Caki2 (cell line): ENCODE measurements at regions not wholly inside any gene's neighbourhood (a gene's known extent, or its start where the extent isn't known, plus 50 kb on each side); places are given as distances from the start of the nearest gene placed in this dataset.

Experiments used
- DNase-seq: peaks from one replicate; pipeline ENCODE4 v3.0.0-alpha.2; 2015; ENCODE audit warnings: low read depth
- in situ Hi-C: cut with HindIII; loops from 2 replicates; pipeline ENCODE4 v1.10.0; 2016; ENCODE audit warnings: low sequenced_read_pairs, low pct_unique_long_range_greater_than_20kb, mixed read lengths

DNA sequence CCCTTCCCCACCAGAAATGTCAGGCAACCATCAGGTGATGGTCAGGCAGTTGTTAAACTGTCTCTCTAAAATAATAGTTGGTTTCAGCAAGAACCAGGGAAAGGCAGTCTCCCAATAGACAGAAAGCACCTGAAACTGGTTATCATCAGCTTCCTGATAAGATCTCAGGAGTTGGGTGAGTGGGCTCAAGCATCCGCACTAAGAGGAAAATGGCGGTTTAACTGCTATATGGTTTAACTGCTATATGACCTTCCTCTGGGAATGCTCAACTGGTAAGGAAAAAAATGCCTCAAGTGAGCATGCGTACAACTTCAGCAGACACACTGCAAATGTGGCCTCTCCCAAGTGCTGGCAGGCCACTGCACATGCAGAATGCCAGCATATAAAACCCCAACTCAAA lies 240.8 kb upstream of the CMC1 start:
- DNase-seq: no peak
- in situ Hi-C loops: no loop called here

DNA sequence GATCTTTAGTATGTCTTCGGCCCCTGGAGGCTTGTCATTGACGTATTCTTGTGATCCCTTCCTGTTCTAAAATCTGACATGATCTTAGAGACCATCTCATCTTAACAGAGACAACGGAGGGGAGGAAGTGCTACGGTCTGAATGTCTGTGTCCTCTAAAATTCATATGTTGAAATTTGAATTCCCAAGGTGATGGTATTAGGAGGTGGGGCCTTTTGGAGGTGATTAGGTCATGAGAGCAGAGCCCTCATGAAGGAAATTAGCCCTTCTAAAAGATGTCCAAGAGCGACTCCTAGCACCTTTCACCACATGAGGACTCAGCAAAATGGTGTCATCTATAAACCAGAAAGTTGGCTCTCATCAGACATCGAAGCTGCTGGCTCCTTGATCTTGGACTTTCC lies 233.2 kb upstream of the CMC1 start:
- no peak for DNase-seq
- in situ Hi-C loops: no loop called here

DNA sequence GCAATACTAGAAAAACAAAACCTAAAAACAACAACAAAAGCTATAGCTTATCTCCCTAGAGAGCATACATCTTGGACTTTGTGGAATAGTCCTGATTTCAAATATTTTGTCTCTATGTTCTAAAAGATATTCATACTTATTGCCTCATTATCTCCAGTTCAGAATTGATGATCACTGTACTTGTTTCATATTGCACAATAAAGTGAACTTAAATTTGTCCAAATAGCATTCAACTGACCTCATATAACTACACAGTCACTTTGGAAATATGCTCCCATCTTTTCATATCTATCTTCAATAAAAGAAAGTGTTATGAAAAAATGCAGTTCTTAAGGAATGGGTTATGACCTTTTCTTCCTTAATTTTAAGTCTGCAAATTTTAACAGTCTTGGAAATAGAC lies 228.6 kb upstream of the CMC1 start:
- in situ Hi-C loops: no loop called here
- no peak for DNase-seq

DNA sequence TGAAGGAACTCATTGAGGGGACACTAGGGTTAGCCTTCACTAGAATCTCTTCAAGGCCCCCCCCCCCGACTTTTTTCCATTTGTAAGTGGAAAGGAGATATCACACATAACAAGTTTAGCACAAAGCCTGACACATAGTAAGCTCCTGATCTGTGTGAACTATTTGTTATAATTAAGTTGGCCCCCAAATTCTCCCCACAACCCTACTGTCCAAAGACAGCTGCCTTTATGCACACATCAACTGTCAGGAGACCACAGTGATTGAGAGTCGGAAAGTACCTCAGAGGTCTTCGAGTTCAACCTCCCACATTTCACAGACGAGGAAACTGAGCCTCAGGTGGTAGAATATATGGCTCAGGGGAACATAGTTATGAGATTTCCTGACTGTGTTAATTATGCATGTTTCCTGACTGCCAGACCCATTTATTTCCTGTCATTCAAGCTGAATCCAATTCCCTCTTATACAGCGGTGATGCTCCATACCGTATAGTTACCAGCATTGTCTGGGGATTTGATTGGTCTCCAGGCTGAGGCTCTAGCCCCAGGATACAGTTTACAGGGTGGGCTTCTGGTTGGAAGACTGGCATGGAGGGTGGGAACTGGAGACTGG lies 227.4 kb upstream of the CMC1 start:
- no peak for DNase-seq
- in situ Hi-C loops: no loop called here

DNA sequence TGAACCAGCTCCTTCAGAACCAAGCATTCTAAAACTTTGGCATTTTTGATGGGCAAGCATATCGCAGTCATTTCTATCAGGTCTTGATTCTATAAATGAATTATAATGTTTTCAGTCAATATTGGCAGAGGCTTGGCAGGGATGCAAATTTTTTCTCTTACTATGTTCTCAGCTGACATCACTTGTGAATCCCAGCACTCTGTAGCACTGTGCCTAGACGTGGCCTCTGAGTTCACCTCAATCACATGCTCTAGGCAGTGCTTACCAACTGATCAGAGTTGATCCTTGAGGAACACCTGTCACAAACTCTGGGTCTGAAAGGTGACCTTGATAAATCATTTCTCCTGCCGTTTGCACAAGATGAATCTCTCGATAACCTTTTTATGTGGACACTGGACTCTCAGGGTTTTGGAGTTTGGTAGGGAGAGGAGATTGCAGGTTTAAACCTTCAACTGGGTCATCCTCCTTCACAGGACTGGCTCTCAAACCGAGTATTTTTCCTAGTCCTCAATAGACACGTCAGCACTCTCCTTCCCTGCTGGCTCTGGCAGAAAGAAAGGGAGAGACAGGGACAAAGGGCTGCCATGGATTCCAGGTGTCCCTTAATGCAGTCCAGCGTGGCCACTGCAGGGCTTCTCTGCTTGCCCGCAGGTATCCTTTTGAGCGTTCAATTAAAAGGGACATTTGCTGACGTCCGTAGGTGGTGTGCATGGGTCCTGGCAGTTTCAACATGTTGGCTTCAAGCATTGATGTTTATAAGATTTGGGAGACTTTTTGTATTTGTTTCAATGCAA lies 222.3 kb upstream of the CMC1 start:
- DNase-seq: no peak
- in situ Hi-C loops: no loop called here

DNA sequence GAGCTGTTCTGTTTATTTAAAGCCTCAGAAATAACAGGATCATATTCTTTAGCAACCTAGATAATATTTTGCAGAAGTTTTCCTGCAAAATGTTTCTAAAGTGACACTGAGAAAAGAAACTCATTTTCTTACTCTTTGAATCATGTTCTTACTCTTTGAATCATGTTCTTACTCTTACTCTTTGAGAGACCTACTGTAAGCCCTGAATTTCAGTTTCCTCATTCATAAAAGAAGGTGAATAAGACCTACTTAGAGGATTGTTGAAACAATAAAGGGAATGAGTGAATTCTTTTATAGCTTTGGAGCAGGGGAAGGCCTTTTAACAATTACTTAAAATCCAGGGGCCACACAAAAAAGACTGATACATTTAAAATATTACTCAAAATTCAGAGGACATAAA lies 221.7 kb upstream of the CMC1 start:
- no peak for DNase-seq
- in situ Hi-C loops: no loop called here

DNA sequence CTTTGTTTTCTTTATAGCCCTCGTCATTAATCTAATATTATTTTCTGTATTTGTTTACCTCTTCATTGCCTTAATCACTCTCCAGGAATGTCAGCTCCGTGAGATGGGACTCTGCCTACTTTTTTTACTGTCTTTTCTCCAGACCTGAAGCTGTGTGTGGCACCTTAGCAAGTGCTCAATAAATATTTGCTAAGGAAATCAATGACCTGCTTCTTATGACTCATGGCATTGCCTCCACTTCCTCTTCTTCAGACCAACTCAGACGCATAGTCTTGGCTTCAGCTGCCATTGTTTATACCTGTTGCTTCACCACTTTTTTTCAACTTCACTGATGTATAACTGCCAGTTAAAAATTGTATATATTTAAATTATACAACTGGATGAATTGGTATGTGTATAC lies 218.5 kb upstream of the CMC1 start:
- in situ Hi-C loops: no loop called here
- DNase-seq: peak; percentile 7

DNA sequence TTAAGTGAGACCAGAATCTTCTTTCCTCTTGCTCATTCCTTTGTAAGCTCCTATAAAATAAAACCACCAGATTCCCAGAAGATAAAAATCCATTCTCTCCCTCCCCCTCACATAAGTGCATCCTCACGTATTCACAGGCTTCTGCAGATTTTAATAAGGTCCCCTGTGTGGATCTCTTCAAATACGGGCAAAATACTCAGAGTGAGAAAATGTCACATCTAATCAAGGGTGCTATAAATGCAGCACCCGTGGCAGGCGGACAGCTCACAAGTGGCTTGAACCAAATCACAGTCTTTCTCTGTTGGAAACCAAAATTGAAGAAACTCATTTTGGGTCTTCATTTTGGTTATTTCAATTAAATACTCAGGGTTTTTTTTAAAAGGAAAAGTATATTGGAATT lies 212.9 kb upstream of the CMC1 start:
- in situ Hi-C loops: no loop called here
- no peak for DNase-seq

DNA sequence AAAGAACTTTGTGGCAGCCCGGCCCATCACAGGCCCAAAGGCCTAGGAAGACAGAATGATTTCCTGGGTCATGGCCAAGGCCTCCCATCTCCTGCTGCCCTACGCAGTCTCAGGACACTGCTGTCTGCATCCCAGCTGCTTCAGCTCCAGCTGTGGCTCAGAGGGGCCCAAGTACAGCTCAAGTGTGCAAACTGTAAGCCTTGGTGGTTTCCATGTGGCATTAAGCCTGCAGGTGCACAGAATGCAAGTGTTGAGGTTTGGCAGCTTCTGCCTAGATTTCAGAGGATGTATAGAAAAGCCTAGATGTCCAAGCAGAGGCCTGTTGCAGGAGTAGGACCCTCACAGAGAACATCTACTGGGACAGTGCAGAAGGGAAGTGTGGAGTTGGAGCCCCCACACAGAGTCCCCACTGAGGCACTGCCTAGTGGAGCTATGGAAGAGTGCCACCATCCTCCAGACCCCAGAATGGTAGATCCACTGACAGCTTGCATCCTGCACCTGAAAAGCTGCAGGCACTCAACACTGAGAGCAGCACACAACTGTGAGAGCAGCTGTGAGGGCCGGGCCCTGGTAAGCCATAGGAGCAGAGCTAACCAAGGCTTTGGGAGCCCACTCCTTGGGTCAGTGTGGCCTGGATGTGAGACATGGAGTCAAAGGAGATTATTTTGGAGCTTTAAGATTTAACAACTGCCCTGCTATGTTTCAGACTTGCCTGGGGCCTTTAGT lies 208.2 kb upstream of the CMC1 start:
- DNase-seq: no peak
- in situ Hi-C loops: no loop called here

DNA sequence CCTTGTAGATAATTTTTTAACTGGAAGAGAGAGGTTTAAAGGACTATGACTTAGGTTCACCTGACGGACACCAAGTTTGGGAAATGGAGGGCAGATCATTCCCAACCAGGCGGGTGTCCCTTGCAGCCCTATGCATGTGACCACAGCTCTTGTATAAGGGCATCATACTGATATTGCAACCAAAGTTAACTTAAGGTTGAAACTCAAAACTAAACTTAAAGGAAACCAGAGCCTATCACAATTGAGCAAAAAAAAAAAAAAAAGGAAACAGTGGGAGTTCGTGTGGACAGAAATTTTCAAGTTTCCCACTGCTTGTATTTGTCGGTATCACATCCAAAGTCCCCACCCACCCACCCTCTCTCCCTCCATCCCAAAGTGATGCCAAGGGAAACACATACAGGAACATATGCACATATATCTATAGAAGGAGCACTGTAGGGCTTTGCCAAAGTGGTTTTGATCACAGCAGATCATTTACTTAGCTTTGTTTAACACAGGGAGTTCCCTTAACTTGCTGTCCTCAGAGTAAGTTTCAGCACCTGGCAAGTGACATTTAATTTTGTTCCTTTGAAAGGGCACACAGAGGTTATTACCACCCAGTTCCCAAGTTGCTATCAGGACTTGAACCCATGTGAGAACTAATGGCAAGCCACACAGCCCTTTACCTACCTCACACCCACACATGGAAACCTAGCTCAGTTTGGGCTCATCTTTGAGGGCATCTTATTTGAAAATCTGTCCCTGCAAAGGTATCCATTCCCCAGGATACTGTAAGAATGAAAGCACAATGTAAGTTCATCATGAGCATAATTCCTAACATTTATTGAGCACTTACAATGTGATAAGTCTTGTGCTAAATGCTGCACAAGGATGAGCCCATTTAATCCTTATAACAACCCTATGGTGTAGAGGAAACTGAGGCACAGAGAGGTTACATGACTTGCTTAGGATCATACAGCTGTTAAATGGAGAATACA lies 204.5 kb upstream of the CMC1 start:
- DNase-seq: no peak
- in situ Hi-C loops: no loop called here

DNA sequence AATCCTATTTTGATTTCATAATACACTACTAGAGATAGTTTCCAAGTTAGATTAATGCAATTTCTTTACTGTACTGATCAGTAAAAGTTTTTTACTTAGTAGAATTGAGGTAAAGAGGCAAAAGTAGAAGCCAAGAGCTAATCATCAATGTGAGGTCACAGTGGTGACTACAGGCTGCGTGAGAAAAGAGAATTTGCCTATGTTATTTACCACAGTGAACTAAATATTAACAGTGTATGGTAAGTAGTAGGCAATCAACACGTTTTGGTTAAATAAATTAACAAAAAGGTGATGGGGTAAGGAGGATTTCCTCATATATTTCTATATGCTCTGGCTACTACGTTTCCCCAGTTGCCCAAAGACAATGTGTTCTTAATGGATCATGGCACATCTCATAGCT lies 202.2 kb upstream of the CMC1 start:
- DNase-seq: no peak
- in situ Hi-C loops: no loop called here

DNA sequence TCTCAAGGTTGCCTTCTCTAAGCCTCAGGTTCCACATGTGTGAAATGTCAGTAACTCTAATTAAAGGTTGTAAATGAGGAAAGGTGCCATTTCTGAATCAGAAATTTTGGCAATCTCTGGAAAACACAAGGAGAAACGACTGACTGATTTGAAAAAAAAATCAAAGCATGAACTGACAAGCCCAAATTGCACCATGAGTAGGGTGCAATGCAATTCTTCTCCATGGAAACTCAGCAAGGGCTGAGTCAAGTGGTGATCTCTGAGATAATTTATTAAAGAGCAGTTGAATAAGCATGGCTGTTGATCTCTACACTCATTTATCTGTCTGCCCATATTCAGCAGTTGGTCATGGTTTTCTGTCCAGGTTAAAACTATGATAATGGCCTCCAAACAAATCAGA lies 201.6 kb upstream of the CMC1 start:
- in situ Hi-C loops: no loop called here
- no peak for DNase-seq

DNA sequence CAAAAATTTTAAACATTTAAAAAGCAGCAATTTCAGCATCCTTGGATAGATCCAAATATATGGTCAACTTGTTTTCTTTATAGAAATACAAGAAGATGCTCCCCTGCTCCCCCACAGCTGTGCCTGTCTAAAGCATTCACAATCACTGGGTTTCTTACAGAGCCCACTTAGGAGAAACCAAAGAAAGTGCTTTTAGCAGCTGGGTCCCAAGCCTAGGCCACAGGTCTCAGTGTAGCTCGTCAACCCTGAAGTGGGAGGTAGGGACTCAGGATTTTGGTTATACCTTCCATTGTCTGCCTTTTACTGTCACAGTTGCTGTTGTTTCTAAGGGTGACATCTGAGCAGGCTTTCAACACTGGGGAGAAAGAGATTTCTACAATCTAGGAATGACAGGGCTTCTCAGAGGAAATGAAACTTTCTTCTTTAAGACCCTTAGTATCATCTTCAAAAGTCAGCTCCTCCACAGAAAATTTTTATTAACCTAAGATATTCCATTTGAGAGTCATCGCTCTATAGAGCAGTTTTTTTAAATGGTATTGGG lies 199.3 kb upstream of the CMC1 start:
- in situ Hi-C loops: no loop called here
- DNase-seq: no peak

DNA sequence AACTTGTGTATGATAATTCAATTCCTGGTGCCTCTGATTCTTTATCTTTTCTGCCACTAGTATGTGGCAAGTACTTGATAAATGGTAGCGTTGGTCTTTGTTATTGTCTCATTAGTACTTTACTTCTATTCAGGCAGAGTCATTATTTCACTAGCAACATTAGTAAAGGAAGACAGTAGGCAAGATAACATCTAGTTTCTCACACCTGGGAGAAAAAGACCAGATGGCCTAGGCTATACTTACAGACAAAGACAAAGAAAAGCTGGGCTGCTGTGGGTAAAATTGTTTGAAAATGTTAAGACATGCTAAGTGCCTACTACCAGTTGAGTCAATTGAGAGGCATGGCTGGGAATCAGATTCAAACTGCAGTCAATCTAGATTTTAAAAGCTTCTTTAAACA lies 198.7 kb upstream of the CMC1 start:
- no peak for DNase-seq
- in situ Hi-C loops: no loop called here

DNA sequence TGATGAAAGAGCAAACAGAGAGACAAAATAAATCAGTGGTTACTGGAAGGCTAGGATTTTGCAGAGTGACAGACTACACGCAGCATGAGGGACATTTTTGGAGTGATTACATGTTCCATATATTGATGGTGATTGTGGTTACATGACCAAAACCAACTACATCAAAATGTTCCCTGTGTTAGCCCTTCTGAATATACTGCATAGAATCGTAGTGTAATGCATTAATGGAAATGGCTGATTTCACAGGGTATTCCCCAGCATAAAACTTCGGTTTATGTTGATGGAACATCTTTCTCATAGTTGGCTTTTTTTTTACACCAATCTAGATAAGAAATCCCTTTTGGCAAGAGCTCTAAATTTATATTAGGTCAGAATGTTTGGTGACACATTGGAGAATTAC lies 191.3 kb upstream of the CMC1 start:
- no peak for DNase-seq
- in situ Hi-C loops: no loop called here

DNA sequence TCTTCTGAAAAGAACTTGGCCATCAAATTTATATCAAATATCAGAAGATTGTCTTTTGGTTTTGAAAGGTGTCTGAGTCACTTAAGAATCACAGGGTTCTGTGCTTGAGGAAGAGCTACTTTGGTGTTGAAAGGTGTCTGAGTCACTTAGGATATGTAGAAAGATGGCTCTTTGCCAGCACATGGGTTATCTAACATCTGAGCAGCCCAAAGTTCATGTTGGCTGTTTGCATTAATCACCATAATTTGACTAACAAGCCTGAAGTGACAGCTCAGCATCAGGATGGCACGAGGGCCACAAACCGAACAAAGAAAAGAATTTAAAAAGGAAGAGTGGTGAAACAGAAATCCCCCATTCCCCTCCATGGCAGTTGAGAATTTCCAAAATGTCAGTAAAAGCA lies 190.5 kb upstream of the CMC1 start:
- DNase-seq: peak; percentile 47

DNA sequence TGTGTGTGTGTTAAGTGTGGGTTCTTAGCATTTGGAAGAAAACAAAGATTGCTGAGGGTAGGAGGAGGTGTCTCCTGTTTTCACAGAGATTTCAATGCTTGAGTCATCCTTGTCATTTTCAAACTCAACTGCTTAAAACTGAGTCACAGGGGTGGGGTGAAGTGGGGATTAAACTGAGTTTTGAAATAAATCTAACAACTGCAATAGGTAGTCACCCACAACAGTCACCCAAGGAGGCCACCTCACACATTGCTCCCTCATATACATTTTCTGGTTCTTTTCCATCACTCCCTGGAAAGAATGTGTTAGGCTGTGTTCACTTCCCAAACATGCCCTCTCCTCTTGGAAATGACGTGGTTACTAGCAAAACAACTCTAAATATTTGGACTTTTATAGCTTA lies 187.7 kb upstream of the CMC1 start:
- in situ Hi-C loops: no loop called here
- DNase-seq: peak; percentile 43

More for the DNA sequence above, 190.5 kb upstream of the CMC1 start:
- in situ Hi-C loops: no loop called here

DNA sequence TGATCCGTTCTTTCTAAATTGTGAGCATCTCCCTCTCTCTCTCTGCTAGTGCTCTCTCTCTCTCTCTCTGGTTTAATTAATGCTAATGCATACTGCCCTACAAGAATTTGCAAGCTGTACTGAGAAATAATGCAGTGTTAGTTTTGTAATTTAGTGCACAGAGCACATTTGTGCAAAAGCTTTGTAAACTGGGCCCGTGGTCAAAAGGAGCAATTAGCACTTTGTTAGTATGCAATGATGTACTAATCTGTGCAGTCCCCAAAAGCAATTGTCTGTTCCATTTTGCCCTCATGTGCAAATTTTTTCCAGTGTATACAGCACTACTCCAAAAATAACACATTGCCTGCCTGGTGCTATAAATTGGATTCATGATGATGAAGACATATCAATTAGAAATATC lies 184.6 kb upstream of the CMC1 start:
- in situ Hi-C loops: no loop called here
- DNase-seq: no peak
